Colon (tissue), 2 donors: ENCODE measurements at regions not wholly inside any gene's neighbourhood (a gene's known extent, or its start where the extent isn't known, plus 50 kb on each side); places are given as distances from the start of the nearest gene placed in this dataset.
A peak's percentile ranks its signal among the peaks of the same experiment; 100 is the strongest.

Experiments used
- FAIRE-seq: peaks from 2 replicates; lab custom pipeline; 2012; peaks lifted over from hg19 to GRCh38; lab: Jason Lieb, UNC
- donor health status: control.
- donor health status: control.

DNA sequence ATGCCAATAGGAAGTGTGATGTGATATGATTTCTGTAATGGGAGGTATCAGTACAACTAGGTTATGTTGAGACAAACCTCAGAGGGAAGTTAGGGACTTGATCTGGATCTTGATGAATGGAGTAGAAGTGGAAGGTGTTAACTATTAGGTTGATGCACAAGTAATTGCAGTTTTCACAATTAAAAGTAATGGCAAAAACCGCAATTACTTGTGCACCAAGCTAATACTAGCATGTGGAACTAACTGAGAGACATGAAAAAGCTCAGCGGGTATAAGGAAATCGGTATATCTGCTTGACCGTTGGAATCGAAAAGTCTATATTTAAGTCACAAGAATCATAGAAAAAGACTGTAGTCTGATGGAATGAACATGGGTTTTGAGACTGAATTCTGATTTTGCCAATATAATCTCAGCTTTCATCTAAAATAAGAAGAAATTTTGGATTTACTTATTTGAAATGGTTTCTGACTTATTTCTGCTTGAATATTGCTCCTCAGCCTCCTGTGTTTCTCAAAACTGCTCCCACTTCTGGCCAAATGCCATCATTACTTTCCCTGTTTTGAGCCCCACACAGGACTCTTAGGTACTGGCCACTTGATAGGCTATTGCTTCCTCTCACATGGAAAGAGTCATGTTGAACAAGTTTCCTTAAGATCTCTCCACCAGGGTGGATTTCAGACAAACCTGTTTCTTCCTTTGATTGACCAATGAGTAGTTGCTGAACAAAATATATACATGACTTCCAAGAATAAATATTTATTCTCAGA, 271.5 kb upstream of the COL8A1 start:
- no peak for FAIRE-seq

DNA sequence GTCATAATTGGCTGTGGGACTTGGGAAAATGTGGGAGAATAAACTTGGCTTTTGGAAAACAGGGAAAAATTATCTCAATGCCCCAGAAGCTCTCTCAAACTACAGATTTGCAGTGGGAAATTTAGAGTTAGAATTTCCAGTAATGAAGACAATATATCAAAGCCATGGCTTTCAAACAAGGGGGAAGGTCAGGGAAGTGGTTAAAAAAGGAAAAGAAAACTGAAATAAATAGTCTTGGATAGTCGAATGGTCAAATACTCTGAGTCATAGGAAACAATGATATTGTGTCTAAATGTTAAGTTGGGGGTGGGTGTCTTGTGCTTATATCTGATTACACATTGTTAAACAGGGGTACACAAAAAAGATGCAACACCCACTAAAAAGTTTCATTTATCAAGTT, 272.4 kb upstream of the COL8A1 start:
- peak; percentile 66 for FAIRE-seq

- no peak for FAIRE-seq
Observed at GRCh38 chr3:99365396-99365795, 273.0 kb upstream of the COL8A1 start.

DNA sequence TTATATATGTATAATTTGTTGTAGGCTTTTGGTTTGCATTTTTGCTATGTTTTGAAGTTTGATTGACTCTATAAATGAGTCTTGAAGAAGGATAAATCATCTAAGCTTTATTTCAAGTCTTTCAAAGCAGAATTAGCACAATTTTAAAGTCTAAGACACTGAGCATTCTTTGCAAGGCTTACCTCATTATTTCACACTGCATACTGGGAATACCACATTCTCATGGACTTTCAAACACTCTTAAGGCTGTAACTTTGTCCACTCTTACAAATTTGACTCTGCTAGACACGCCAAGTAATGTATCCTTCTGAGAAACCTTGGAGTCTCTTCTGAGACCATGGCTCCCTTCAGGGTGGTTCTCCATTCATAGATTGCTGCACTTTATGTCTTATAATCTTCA, 281.3 kb upstream of the COL8A1 start:
- no peak for FAIRE-seq

DNA sequence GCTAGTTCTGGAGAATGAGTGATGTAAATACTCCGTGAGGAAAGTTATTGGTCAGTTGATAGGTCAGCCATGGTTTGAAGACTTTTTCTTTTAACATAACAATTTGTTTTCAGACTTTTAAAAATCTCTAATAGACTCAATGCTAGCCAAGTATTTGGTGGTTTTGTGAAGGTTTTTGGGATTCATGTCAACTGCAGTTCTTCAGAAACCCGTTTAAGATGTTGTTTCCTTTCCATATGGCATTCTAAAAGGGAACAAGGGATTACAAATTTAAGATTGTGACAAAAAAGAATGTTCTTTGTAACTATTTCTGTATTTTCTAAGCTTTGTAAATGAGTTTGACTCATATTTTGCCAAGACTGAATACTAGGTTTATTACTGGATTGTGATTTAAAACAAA, 281.7 kb upstream of the COL8A1 start:
- FAIRE-seq: no peak

- FAIRE-seq: no peak
Observed at GRCh38 chr3:99355465-99355864, 282.9 kb upstream of the COL8A1 start.

- FAIRE-seq: no peak
Observed at GRCh38 chr3:99352811-99353210, 285.6 kb upstream of the COL8A1 start.

- FAIRE-seq: no peak
Observed at GRCh38 chr3:99351122-99351521, 287.3 kb upstream of the COL8A1 start.

DNA sequence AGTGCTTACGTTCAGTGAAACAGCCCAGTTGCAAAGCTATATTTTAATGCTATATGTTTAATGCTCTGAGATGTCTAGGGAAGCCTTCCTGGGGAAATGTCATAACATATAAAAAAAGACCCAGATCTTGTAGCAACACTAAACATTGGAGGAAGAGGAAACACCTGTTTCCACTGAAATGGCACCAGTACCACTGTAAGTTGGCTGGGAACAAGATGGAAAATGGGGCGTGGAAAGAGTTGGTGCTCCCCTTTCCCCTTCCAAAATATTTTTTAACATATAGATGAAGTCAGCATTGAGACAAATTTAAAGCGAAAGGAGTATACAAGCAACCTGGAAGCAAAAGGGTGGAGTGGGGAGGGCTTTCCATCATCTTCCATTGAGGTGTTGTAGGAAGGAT, 289.9 kb upstream of the COL8A1 start:
- FAIRE-seq: no peak

DNA sequence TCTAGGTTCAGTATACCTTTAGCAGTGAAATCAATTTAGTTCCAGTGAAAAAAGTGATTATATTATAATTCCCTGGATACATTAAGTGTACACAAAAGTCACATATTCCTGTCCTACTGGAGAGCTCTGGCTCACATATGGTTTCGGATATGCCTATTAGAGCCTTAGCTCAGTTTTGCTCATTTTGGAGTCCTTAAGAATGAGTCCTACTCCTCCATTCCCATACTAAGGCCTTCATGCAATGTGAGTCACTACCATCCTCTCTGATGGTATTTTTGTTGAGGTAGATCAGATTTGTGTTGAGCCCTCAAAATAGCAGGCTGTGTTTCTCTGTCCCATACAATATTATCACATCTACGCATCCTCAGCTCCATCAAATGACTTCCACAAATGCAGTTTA, 294.2 kb upstream of the COL8A1 start:
- FAIRE-seq: no peak

- no peak for FAIRE-seq
Observed at GRCh38 chr3:99342383-99342782, 296.0 kb upstream of the COL8A1 start.

DNA sequence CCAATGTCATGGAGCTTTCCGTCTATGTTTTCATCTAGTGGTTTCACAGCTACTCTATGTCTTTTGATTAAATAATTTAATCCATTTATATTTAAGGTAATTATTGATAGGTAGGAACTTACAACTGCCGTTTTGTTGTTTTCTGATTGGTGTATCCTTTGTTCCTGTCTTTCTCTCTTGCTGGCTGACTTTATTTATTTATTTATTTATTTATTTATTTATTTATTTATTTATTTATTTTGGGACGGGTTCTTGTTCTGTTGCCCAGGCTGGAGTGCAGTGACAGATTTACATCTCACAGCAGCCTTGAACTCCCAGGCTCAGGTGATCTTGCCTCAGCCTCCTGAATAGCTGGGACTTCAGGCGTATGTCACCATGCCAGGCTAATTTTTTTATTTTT, 299.2 kb upstream of the COL8A1 start:
- FAIRE-seq: no peak

DNA sequence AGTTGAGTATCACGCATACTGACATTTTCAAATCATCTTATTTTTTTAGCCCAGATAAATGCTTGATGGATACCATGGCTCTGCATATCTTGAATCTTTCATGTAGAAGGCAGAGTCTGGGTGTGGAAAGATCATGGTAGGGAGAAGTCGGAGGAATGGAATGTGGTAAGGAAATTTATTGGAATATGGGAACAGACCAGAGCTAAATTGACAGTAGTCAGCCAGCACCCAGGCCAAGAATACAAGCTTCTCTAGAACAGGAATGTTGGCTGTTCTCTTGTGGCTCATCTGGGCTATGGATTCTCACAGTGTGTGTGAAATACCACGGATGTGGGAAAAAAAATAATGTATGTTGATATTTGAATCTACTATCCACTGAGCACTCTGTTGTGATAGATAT, 305.7 kb upstream of the COL8A1 start:
- no peak for FAIRE-seq

DNA sequence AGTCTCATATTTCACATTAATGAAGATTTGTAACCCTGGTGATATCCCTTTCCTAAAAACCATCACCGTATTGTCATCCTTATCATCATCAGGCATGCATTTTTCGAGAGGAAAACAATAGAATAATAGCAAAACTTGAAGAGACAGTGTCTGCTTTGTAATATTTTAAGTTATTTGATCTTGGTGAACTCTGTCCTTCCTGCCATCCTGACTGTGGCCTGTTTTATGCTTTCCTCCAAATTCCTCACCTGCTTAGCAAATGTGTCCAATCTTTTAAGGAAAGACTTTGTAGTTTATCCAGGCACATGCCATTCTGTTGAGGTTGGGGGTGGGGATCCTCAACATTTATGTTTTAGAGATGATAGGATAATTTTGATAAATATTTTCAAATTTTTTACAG, 306.1 kb upstream of the COL8A1 start:
- FAIRE-seq: no peak

DNA sequence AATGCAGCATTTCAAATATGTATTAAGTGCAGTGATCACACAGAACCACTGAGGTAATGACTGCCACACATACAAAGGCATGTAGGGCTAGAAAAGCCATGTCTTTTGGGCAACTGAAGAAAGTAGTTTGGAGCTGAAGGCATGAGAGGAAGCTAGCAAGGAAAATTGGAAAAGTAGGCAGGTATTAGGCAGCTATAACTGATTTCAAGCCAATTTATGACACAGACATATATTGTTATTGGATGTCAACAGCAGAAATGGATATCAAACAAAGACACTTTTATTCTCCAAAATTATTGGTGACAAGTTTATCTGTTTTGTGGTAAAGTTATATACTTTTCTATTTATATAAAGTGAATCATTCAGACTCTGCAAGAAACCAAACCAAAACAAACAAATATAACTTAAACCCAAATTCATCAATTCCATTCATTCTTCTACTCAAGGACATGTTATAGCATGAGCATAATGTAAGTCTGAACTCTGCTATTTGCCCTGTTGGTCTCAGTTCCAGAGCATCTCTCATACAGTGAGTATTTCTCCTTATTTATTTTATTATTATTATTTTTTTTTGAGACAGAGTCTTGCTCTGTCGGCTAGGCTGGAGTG, 307.4 kb upstream of the COL8A1 start:
- FAIRE-seq: no peak

GRCh38 chr3:99330281-99330680, 308.1 kb upstream of the COL8A1 start:
- FAIRE-seq: no peak

DNA sequence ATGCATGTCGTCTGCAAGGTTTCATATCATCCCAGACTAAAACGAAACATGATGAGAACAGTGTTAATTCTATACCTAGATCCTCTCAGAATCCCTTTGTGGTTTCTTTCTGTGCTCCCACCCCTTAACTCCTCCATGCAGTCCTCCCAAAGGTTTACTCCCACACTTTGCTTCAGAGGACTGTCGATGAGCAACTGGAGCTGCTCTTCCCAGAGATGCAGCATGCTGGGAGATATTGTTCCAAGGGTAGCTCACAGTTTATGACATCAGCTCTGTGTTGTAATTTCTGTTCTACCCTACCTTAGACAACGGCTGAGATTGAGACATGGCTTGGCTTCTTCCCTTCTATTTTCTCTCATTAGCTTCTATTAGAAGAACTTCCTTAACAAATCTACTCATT, 313.0 kb upstream of the COL8A1 start:
- no peak for FAIRE-seq

- no peak for FAIRE-seq
Observed at GRCh38 chr3:99324636-99325203, 313.7 kb upstream of the COL8A1 start.

- no peak for FAIRE-seq
Observed at GRCh38 chr3:99323940-99324339, 314.5 kb upstream of the COL8A1 start.

- no peak for FAIRE-seq
Observed at GRCh38 chr3:99322551-99322950, 315.8 kb upstream of the COL8A1 start.

- FAIRE-seq: no peak
Observed at GRCh38 chr3:99321261-99321660, 317.1 kb upstream of the COL8A1 start.

GRCh38 chr3:99319961-99320360, 318.4 kb upstream of the COL8A1 start:
- no peak for FAIRE-seq

GRCh38 chr3:99319450-99319849, 318.9 kb upstream of the COL8A1 start:
- FAIRE-seq: no peak

GRCh38 chr3:99317201-99317600, 321.2 kb upstream of the COL8A1 start:
- FAIRE-seq: no peak
